H9 (cell line): ENCODE measurements at regions not wholly inside any gene's neighbourhood (a gene's known extent, or its start where the extent isn't known, plus 50 kb on each side); places are given as distances from the start of the nearest gene placed in this dataset.

Experiments used
- DNase-seq: peaks from one replicate; pipeline ENCODE4 v3.0.0-alpha.2; 2017
- H2AFZ ChIP-seq: one replicate; pipeline ENCODE4 v1.6.1; 2013; ENCODE audit warnings: mild to moderate bottlenecking, low read length, control low read depth, moderate library complexity
- H2AK5ac ChIP-seq: 2 replicates; pipeline ENCODE4 v1.6.1; 2013; ENCODE audit warnings: low read length, control low read depth, mixed read lengths; ENCODE audit not compliant: insufficient read length
- H2BK120ac ChIP-seq: one replicate; pipeline ENCODE4 v1.6.1; 2013; ENCODE audit warnings: low read depth, mild to moderate bottlenecking, low read length, control low read depth, inconsistent platforms; ENCODE audit not compliant: poor library complexity, severe bottlenecking
- H2BK12ac ChIP-seq: 2 replicates; pipeline ENCODE4 v1.6.1; 2013; ENCODE audit warnings: low read length, control low read depth, mixed read lengths, low read depth; ENCODE audit not compliant: insufficient read length
- H2BK15ac ChIP-seq: 2 replicates; pipeline ENCODE4 v1.6.1; 2013; ENCODE audit warnings: low read depth, low read length, control low read depth
- H2BK20ac ChIP-seq: one replicate; pipeline ENCODE4 v1.6.1; 2013; ENCODE audit warnings: low read depth, mild to moderate bottlenecking, low read length, control low read depth, inconsistent platforms; ENCODE audit not compliant: poor library complexity, severe bottlenecking
- H2BK5ac ChIP-seq: 2 replicates; pipeline ENCODE4 v1.6.1; 2013; ENCODE audit warnings: low read length, control low read depth, mixed read lengths; ENCODE audit not compliant: insufficient read length
- H3K14ac ChIP-seq: 2 replicates; pipeline ENCODE4 v1.6.1; 2013; ENCODE audit warnings: low read length, control low read depth; ENCODE audit not compliant: insufficient read depth
- H3K18ac ChIP-seq: 2 replicates; pipeline ENCODE4 v1.6.1; 2013; ENCODE audit warnings: low read depth, mild to moderate bottlenecking, mixed read lengths, low read length, control low read depth; ENCODE audit not compliant: insufficient read length
- H3K23ac ChIP-seq: 2 replicates; pipeline ENCODE4 v1.6.1; 2013; ENCODE audit warnings: low read length, control low read depth, mixed read lengths, low read depth; ENCODE audit not compliant: insufficient read length
- H3K23me2 ChIP-seq: 2 replicates; pipeline ENCODE4 v1.6.1; 2013; ENCODE audit warnings: low read depth, mild to moderate bottlenecking, mixed read lengths, low read length, control low read depth; ENCODE audit not compliant: insufficient read length, poor library complexity, severe bottlenecking
- H3K27ac ChIP-seq: 2 replicates; pipeline ENCODE4 v1.5.1; 2013; ENCODE audit warnings: low read length, control low read depth, mixed read lengths, low read depth; ENCODE audit not compliant: insufficient read length
- H3K27me3 ChIP-seq: 2 replicates; pipeline ENCODE4 v1.6.1; 2013; ENCODE audit warnings: low read length, control low read depth, inconsistent platforms; ENCODE audit not compliant: insufficient read depth
- H3K4ac ChIP-seq: 2 replicates; pipeline ENCODE4 v1.6.1; 2013; ENCODE audit warnings: low read depth, mild to moderate bottlenecking, control low read depth, inconsistent platforms, low read length, moderate library complexity
- H3K4me1 ChIP-seq: 2 replicates; pipeline ENCODE4 v1.6.1; 2013; ENCODE audit warnings: low read length, control low read depth, inconsistent platforms; ENCODE audit not compliant: insufficient read depth
- H3K4me2 ChIP-seq: 2 replicates; pipeline ENCODE4 v1.6.1; 2013; ENCODE audit warnings: low read length, control low read depth, mixed read lengths; ENCODE audit not compliant: insufficient read length, insufficient read depth
- H3K56ac ChIP-seq: 2 replicates; pipeline ENCODE4 v1.6.1; 2013; ENCODE audit warnings: low read depth, mild to moderate bottlenecking, mixed read lengths, low read length, control low read depth; ENCODE audit not compliant: insufficient read length
- H3K79me1 ChIP-seq: 2 replicates; pipeline ENCODE4 v1.6.1; 2013; ENCODE audit warnings: low read depth, mild to moderate bottlenecking, moderate library complexity, low read length, control low read depth, inconsistent platforms; ENCODE audit not compliant: insufficient read depth, poor library complexity, severe bottlenecking
- H3K79me2 ChIP-seq: 2 replicates; pipeline ENCODE4 v1.6.1; 2013; ENCODE audit warnings: low read length, control low read depth, inconsistent platforms; ENCODE audit not compliant: insufficient read depth
- H3K9ac ChIP-seq: 2 replicates; pipeline ENCODE4 v1.6.1; 2013; ENCODE audit warnings: low read length, control low read depth, mixed read lengths; ENCODE audit not compliant: insufficient read length; ENCODE audit errors: extremely low read depth
- H3K9me3 ChIP-seq: one replicate; pipeline ENCODE4 v1.6.1; 2013; ENCODE audit warnings: low read depth, low read length, inconsistent platforms; ENCODE audit not compliant: control insufficient read depth
- H3T11ph ChIP-seq: one replicate; pipeline ENCODE4 v1.6.1; 2013; ENCODE audit warnings: mild to moderate bottlenecking, low read length, control low read depth, inconsistent platforms
- H4K20me1 ChIP-seq: one replicate; pipeline ENCODE4 v1.6.1; 2013; ENCODE audit not compliant: control insufficient read depth, insufficient read length, insufficient read depth
- H4K5ac ChIP-seq: 2 replicates; pipeline ENCODE4 v1.6.1; 2013; ENCODE audit warnings: low read depth, mild to moderate bottlenecking, mixed read lengths, low read length, control low read depth; ENCODE audit not compliant: insufficient read length
- H4K8ac ChIP-seq: replicated peaks from 2 replicates; pipeline ENCODE4 v1.6.1; 2013; ENCODE audit warnings: low read length, control low read depth, mixed read lengths, low read depth; ENCODE audit not compliant: insufficient read length
- H4K91ac ChIP-seq: 2 replicates; pipeline ENCODE4 v1.6.1; 2013; ENCODE audit warnings: low read depth, mild to moderate bottlenecking, moderate library complexity, mixed read lengths, low read length, control low read depth; ENCODE audit not compliant: insufficient read length
- H3K27ac Mint-ChIP-seq, 3 experiments: 2 replicates in 2 of 3; 3 replicates in 1 of 3; pipeline ENCODE4 v1.8.0; 2020 to 2021; ENCODE audit warnings: mixed read lengths in 3 of 3, mild to moderate bottlenecking in 1 of 3, moderate library complexity in 1 of 3
- H3K27me3 Mint-ChIP-seq: 2 replicates; pipeline ENCODE4 v1.8.0; 2021; ENCODE audit warnings: low read depth, mild to moderate bottlenecking, moderate library complexity, mixed read lengths
- H3K36me3 Mint-ChIP-seq, 3 experiments: 2 replicates in 2 of 3; 3 replicates in 1 of 3; pipeline ENCODE4 v1.8.0; 2020 to 2021; ENCODE audit warnings: low read depth in 3 of 3, mixed read lengths in 3 of 3; ENCODE audit not compliant: insufficient read depth in 1 of 3
- H3K4me1 Mint-ChIP-seq, 2 experiments: 2 replicates each; pipeline ENCODE4 v1.8.0; 2020; ENCODE audit warnings: mixed read lengths in 2 of 2
- H3K4me3 Mint-ChIP-seq, 2 experiments: 2 replicates in 1 of 2; 3 replicates in 1 of 2; pipeline ENCODE4 v1.8.0; 2020 to 2021; ENCODE audit warnings: mild to moderate bottlenecking in 2 of 2, mixed read lengths in 2 of 2, moderate library complexity in 1 of 2
- H3K9me3 Mint-ChIP-seq, 2 experiments: 2 replicates in 1 of 2; 3 replicates in 1 of 2; pipeline ENCODE4 v1.8.0; 2020; ENCODE audit warnings: mild to moderate bottlenecking in 2 of 2, mixed read lengths in 2 of 2, moderate library complexity in 1 of 2
- WGBS: extraction: QIAGEN DNeasy Blood & Tissue Kit; methylation state at CpG from one replicate; pipeline ENCODE4 v1.1.7; 2013; ENCODE audit warnings: missing lambda C conversion rate, low lambda C conversion rate, mixed read lengths; ENCODE audit not compliant: insufficient read length; ENCODE audit errors: extremely low coverage; 5-methylcytosine and 5-hydroxymethylcytosine counted together
- TF ChIP-seq, protein P1 (sequence below): fragments of 200-600 bp; sonication (generic); conservative IDR thresholded peaks from 3 replicates; pipeline ENCODE4 v1.8.0; 2021; ENCODE audit warnings: antibody characterized with exemption, mild to moderate bottlenecking

DNA sequence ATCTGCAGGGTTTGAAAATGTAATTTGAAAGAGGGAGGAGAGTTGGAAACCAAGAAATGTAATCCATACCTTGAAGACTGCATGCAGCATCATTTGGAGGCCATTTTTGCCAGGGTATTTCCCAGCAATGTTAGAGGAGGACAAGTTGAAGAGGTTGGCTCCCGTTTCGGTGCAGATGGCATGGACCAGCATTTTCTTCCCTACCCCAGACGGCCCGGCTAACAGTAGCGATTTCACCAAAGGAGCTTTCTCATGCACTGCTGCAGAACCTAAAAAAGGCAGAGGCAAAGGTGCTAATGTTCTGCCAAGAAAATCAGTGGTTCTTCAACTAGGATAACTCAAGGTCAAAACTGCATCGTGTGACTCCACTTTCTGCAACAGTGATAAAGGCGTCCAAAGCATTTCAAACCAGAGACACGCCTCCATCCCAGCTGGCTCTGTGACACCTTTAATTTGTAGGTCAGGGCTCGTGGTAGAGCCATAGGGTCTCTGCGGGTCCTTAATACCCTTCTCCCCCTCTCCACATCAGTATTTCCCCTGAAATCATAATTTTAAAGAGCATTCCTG, 99.6 kb upstream of the ASB18 start:
- no peak overlapping the region for H3K4ac ChIP-seq
- no peak overlapping the region for H3K4me3 Mint-ChIP-seq
- no peak overlapping the region for H3K56ac ChIP-seq
- no peaks in the 10 kb centered on the region for H4K20me1 ChIP-seq
- H2BK5ac ChIP-seq: no peak overlapping the region
- no peaks in the 10 kb centered on the region for H3K27me3 Mint-ChIP-seq
- H3K27ac Mint-ChIP-seq: no peak overlapping the region
- H3K79me1 ChIP-seq: no peaks in the 10 kb centered on the region
- DNase-seq: peak; percentile 10
- no peaks in the 10 kb centered on the region for H3K9me3 Mint-ChIP-seq
- no peak overlapping the region for H2BK15ac ChIP-seq
- no peak overlapping the region for H4K5ac ChIP-seq
- H4K8ac ChIP-seq: no peak overlapping the region
- WGBS: no CpG with 5 or more reads among the region's 10 CpGs
- H3K9ac ChIP-seq: no peak overlapping the region
- no peak overlapping the region for H3K27ac ChIP-seq
- no peaks in the 10 kb centered on the region for H3K9me3 ChIP-seq
- TF ChIP-seq, protein P1, sequence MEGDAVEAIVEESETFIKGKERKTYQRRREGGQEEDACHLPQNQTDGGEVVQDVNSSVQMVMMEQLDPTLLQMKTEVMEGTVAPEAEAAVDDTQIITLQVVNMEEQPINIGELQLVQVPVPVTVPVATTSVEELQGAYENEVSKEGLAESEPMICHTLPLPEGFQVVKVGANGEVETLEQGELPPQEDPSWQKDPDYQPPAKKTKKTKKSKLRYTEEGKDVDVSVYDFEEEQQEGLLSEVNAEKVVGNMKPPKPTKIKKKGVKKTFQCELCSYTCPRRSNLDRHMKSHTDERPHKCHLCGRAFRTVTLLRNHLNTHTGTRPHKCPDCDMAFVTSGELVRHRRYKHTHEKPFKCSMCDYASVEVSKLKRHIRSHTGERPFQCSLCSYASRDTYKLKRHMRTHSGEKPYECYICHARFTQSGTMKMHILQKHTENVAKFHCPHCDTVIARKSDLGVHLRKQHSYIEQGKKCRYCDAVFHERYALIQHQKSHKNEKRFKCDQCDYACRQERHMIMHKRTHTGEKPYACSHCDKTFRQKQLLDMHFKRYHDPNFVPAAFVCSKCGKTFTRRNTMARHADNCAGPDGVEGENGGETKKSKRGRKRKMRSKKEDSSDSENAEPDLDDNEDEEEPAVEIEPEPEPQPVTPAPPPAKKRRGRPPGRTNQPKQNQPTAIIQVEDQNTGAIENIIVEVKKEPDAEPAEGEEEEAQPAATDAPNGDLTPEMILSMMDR: no peak
- H3K4me1 ChIP-seq: no peaks in the 10 kb centered on the region
- no peaks in the 10 kb centered on the region for H3K4me1 Mint-ChIP-seq
- no peak overlapping the region for H2BK20ac ChIP-seq
- no peak overlapping the region for H3K23ac ChIP-seq
- H2AK5ac ChIP-seq: no peak overlapping the region
- H3K4me2 ChIP-seq: no peak overlapping the region
- H3K36me3 Mint-ChIP-seq: no peaks in the 10 kb centered on the region
- no peaks in the 10 kb centered on the region for H3K27me3 ChIP-seq
- no peaks in the 10 kb centered on the region for H3K23me2 ChIP-seq
- no peak overlapping the region for H2BK12ac ChIP-seq
- H3K14ac ChIP-seq: no peak overlapping the region
- no peak overlapping the region for H2BK120ac ChIP-seq
- H2AFZ ChIP-seq: no peak overlapping the region
- H4K91ac ChIP-seq: no peak overlapping the region
- H3T11ph ChIP-seq: no peak overlapping the region
- H3K18ac ChIP-seq: no peak overlapping the region
- H3K79me2 ChIP-seq: no peaks in the 10 kb centered on the region
